Adrenal gland (tissue), 5 donors: ENCODE measurements at regions not wholly inside any gene's neighbourhood (a gene's known extent, or its start where the extent isn't known, plus 50 kb on each side); places are given as distances from the start of the nearest gene placed in this dataset.

Experiments used
- CTCF ChIP-seq, 6 experiments: fragments of 450-650 bp in 4 of 6; fragments of 200-600 bp in 2 of 6; sonication (generic) in 1 of 6; IDR thresholded peaks; 1 replicate in 5 of 6; 2 replicates in 1 of 6; pipeline versions ENCODE4 v1.5.1 to v1.8.0; 2016 to 2021; ENCODE audit warnings: antibody characterized with exemption in 6 of 6, mild to moderate bottlenecking in 2 of 6, moderate library complexity in 1 of 6
- POLR2A ChIP-seq, 2 donors: fragments of 450-650 bp; IDR thresholded peaks; one replicate each; pipeline ENCODE4 v1.6.1; 2017; ENCODE audit warnings: antibody characterized with exemption in 2 of 2, mild to moderate bottlenecking in 2 of 2, moderate library complexity in 1 of 2
- donor health status: DM: no; HTN: no; CAD: no.

GRCh38 chr9:106684940-106685695 lies 177.8 kb upstream of the ZNF462 start:
- TF ChIP-seq CTCF (IDR thresholded peaks at IDR 0.05) (no peak), POLR2A (IDR thresholded peaks at IDR 0.05) (no peak)
